ENCODE measurements at regions not wholly inside any gene's neighbourhood (a gene's known extent, or its start where the extent isn't known, plus 50 kb on each side); places are given as distances from the start of the nearest gene placed in this dataset.

GRCh38 chr2:147430408-147430807, 414.4 kb upstream of the ACVR2A start:
- no peak overlapping the region for H4K5ac ChIP-seq (ENCODE audit: insufficient read length, low read depth, low read length)
- no peak overlapping the region for H4K91ac ChIP-seq (ENCODE audit: insufficient read length, low read depth, low read length)
- H3K4me2 ChIP-seq (ENCODE audit: insufficient read depth, insufficient read length, low read length): no peak overlapping the region
- H3K4me3 Mint-ChIP-seq: no peak overlapping the region
- H3K9me3 Mint-ChIP-seq: no peaks in the 10 kb centered on the region
- H3K4me1 Mint-ChIP-seq: peaks cover 8 to 9% of the 10 kb centered on the region in 2 experiments; a peak in 3 of 4 replicates
- no peak overlapping the region for H2BK12ac ChIP-seq (ENCODE audit: insufficient read length, low read depth, low read length)
- H4K8ac ChIP-seq (replicated peaks; ENCODE audit: insufficient read length, low read depth, low read length): no peak overlapping the region
- no peak overlapping the region for H3K27ac ChIP-seq (ENCODE audit: insufficient read length, low read depth, low read length)
- H3K14ac ChIP-seq (ENCODE audit: insufficient read depth, low read length): no peak overlapping the region
- H3T11ph ChIP-seq (ENCODE audit: low read length): no peak overlapping the region
- H4K20me1 ChIP-seq (ENCODE audit: control insufficient read depth, insufficient read depth, insufficient read length): no peaks in the 10 kb centered on the region
- no peak overlapping the region for H2AK5ac ChIP-seq (ENCODE audit: insufficient read length, low read length)
- no peak overlapping the region for H3K56ac ChIP-seq (ENCODE audit: insufficient read length, low read depth, low read length)
- WGBS (ENCODE audit: extremely low coverage, insufficient read length, low lambda C conversion rate): no CpG with 5 or more reads among the region's 3 CpGs
- H2BK5ac ChIP-seq (ENCODE audit: insufficient read length, low read length): no peak overlapping the region
- no peak overlapping the region for H2AFZ ChIP-seq (ENCODE audit: low read length)
- no peak overlapping the region for H2BK120ac ChIP-seq (ENCODE audit: low read depth, low read length, poor library complexity, severe bottlenecking)
- no peak overlapping the region for H2BK20ac ChIP-seq (ENCODE audit: low read depth, low read length, poor library complexity, severe bottlenecking)
- TF ChIP-seq CTCF (conservative IDR thresholded peaks at IDR 0.05): no peak
- H3K27ac Mint-ChIP-seq: no peak overlapping the region
- no peak for DNase-seq
- H3K79me1 ChIP-seq (ENCODE audit: insufficient read depth, low read depth, low read length, poor library complexity, severe bottlenecking): no peaks in the 10 kb centered on the region
- H3K18ac ChIP-seq (ENCODE audit: insufficient read length, low read depth, low read length): no peak overlapping the region
- H3K9me3 ChIP-seq (ENCODE audit: control insufficient read depth, low read depth, low read length): no peaks in the 10 kb centered on the region
- H3K27me3 Mint-ChIP-seq (ENCODE audit: low read depth): no peaks in the 10 kb centered on the region
- H3K4me1 ChIP-seq (ENCODE audit: insufficient read depth, low read length): no peaks in the 10 kb centered on the region
- H3K23me2 ChIP-seq (ENCODE audit: insufficient read length, low read depth, low read length, poor library complexity, severe bottlenecking): no peaks in the 10 kb centered on the region
- no peak overlapping the region for H3K4ac ChIP-seq (ENCODE audit: low read depth, low read length)
- H3K9ac ChIP-seq (ENCODE audit: extremely low read depth, insufficient read length, low read length): no peak overlapping the region
- no peaks in the 10 kb centered on the region for H3K79me2 ChIP-seq (ENCODE audit: insufficient read depth, low read length)
- H3K27me3 ChIP-seq (ENCODE audit: insufficient read depth, low read length): no peaks in the 10 kb centered on the region; the same call in 1 of the 2 replicates
- H3K36me3 Mint-ChIP-seq (ENCODE audit: insufficient read depth in 1 of 3, low read depth in 3 of 3): no peaks in the 10 kb centered on the region; a peak in 1 of 7 replicates
- H3K23ac ChIP-seq (ENCODE audit: insufficient read length, low read depth, low read length): no peak overlapping the region
- no peak overlapping the region for H2BK15ac ChIP-seq (ENCODE audit: low read depth, low read length)
